ENCODE measurements at regions not wholly inside any gene's neighbourhood (a gene's known extent, or its start where the extent isn't known, plus 50 kb on each side); places are given as distances from the start of the nearest gene placed in this dataset.

DNA sequence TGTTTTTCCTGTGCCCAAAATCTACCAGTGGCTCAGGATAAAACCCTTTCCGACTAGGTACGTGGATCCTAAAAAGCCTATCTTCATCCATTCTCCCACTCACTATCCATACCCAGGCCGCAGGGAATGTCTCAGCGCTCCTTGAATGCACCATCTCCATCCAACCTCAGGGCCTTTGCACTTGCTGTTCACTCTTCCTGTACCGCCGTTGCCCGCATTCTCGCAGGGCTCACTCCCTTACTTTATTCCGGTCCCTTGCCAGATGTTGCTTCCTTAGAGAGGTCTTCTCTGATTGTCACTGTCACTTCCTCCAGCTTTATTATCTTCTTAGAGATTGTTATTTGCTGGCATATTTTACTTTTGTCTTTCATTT lies 93.3 kb upstream of the ZNF536 start:
- TF ChIP-seq ZNF24 (tag by site-specific recombination; IDR thresholded peaks at IDR 0.05), result no peak
- TF ChIP-seq, protein P1, sequence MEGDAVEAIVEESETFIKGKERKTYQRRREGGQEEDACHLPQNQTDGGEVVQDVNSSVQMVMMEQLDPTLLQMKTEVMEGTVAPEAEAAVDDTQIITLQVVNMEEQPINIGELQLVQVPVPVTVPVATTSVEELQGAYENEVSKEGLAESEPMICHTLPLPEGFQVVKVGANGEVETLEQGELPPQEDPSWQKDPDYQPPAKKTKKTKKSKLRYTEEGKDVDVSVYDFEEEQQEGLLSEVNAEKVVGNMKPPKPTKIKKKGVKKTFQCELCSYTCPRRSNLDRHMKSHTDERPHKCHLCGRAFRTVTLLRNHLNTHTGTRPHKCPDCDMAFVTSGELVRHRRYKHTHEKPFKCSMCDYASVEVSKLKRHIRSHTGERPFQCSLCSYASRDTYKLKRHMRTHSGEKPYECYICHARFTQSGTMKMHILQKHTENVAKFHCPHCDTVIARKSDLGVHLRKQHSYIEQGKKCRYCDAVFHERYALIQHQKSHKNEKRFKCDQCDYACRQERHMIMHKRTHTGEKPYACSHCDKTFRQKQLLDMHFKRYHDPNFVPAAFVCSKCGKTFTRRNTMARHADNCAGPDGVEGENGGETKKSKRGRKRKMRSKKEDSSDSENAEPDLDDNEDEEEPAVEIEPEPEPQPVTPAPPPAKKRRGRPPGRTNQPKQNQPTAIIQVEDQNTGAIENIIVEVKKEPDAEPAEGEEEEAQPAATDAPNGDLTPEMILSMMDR (tag by site-specific recombination; IDR thresholded peaks at IDR 0.05), result no peak
- TF ChIP-seq, protein P2, sequence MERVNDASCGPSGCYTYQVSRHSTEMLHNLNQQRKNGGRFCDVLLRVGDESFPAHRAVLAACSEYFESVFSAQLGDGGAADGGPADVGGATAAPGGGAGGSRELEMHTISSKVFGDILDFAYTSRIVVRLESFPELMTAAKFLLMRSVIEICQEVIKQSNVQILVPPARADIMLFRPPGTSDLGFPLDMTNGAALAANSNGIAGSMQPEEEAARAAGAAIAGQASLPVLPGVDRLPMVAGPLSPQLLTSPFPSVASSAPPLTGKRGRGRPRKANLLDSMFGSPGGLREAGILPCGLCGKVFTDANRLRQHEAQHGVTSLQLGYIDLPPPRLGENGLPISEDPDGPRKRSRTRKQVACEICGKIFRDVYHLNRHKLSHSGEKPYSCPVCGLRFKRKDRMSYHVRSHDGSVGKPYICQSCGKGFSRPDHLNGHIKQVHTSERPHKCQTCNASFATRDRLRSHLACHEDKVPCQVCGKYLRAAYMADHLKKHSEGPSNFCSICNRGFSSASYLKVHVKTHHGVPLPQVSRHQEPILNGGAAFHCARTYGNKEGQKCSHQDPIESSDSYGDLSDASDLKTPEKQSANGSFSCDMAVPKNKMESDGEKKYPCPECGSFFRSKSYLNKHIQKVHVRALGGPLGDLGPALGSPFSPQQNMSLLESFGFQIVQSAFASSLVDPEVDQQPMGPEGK (tag by site-specific recombination; IDR thresholded peaks at IDR 0.05), result no peak
- TF ChIP-seq, protein P3, sequence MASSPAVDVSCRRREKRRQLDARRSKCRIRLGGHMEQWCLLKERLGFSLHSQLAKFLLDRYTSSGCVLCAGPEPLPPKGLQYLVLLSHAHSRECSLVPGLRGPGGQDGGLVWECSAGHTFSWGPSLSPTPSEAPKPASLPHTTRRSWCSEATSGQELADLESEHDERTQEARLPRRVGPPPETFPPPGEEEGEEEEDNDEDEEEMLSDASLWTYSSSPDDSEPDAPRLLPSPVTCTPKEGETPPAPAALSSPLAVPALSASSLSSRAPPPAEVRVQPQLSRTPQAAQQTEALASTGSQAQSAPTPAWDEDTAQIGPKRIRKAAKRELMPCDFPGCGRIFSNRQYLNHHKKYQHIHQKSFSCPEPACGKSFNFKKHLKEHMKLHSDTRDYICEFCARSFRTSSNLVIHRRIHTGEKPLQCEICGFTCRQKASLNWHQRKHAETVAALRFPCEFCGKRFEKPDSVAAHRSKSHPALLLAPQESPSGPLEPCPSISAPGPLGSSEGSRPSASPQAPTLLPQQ (tag by site-specific recombination; IDR thresholded peaks at IDR 0.05), result no peak
- TF ChIP-seq ZNF335 (tag by site-specific recombination; conservative IDR thresholded peaks at IDR 0.05), result no peak
